ENCODE measurements at regions not wholly inside any gene's neighbourhood (a gene's known extent, or its start where the extent isn't known, plus 50 kb on each side); places are given as distances from the start of the nearest gene placed in this dataset.

GRCh38 chr2:226077841-226078240, 678.3 kb downstream of the NYAP2 start:
- DNase-seq (ENCODE audit: low spot score) = no peak

GRCh38 chr2:226077031-226077430, 677.5 kb downstream of the NYAP2 start:
- DNase-seq (ENCODE audit: low spot score) = no peak

GRCh38 chr2:226076529-226076928, 677.0 kb downstream of the NYAP2 start:
- DNase-seq (ENCODE audit: low spot score) = no peak

GRCh38 chr2:226074391-226074790, 674.9 kb downstream of the NYAP2 start:
- no peak for DNase-seq (ENCODE audit: low spot score)

- no peak for DNase-seq (ENCODE audit: low spot score)
Observed at GRCh38 chr2:226073496-226074160, 674.1 kb downstream of the NYAP2 start.

GRCh38 chr2:226066873-226067272, 667.4 kb downstream of the NYAP2 start:
- no peak for DNase-seq (ENCODE audit: low spot score)

GRCh38 chr2:226066391-226066790, 666.9 kb downstream of the NYAP2 start:
- no peak for DNase-seq (ENCODE audit: low spot score)

- DNase-seq (ENCODE audit: low spot score) = no peak
Observed at GRCh38 chr2:226064932-226065570, 665.5 kb downstream of the NYAP2 start.

GRCh38 chr2:226063704-226064440, 664.4 kb downstream of the NYAP2 start:
- no peak for DNase-seq (ENCODE audit: low spot score)

GRCh38 chr2:226059961-226060627, 660.6 kb downstream of the NYAP2 start:
- no peak for DNase-seq (ENCODE audit: low spot score)

- no peak for DNase-seq (ENCODE audit: low spot score)
Observed at GRCh38 chr2:226057914-226058313, 658.4 kb downstream of the NYAP2 start.

GRCh38 chr2:226057365-226057764, 657.9 kb downstream of the NYAP2 start:
- DNase-seq (ENCODE audit: low spot score) = no peak

- no peak for DNase-seq (ENCODE audit: low spot score)
Observed at GRCh38 chr2:226052772-226053416, 653.4 kb downstream of the NYAP2 start.

- DNase-seq (ENCODE audit: low spot score) = no peak
Observed at GRCh38 chr2:226050822-226051221, 651.3 kb downstream of the NYAP2 start.

- DNase-seq (ENCODE audit: low spot score) = peak; percentile 48
Observed at GRCh38 chr2:226048611-226049010, 649.1 kb downstream of the NYAP2 start.

- no peak for DNase-seq (ENCODE audit: low spot score)
Observed at GRCh38 chr2:226045080-226045479, 645.6 kb downstream of the NYAP2 start.

GRCh38 chr2:226040344-226040900, 640.9 kb downstream of the NYAP2 start:
- DNase-seq (ENCODE audit: low spot score) = no peak

- DNase-seq (ENCODE audit: low spot score) = no peak
Observed at GRCh38 chr2:226037526-226037925, 638.0 kb downstream of the NYAP2 start.

- DNase-seq (ENCODE audit: low spot score) = no peak
Observed at GRCh38 chr2:226031647-226032501, 632.4 kb downstream of the NYAP2 start.

- peak; percentile 86 for DNase-seq (ENCODE audit: low spot score)
Observed at GRCh38 chr2:226030788-226031646, 631.5 kb downstream of the NYAP2 start.

All from ecto neural progenitor cell (in vitro differentiated cells).